IMR-90 (cell line): ENCODE measurements at regions not wholly inside any gene's neighbourhood (a gene's known extent, or its start where the extent isn't known, plus 50 kb on each side); places are given as distances from the start of the nearest gene placed in this dataset.
A peak's percentile ranks its signal among the peaks of the same experiment; 100 is the strongest.

Experiments
- ATAC-seq: fragments of 200-7000 bp; cut with Tn5 transposase; 2 replicates; pipeline ENCODE4 v1.9.1; 2020; ENCODE audit warnings: low read depth, mild to moderate bottlenecking, moderate library complexity
- BruUV-seq: library from RNA; stranded (reverse); fragments of 400-500 nt; replicated peaks from 2 replicates; lab custom pipeline; 2021; lab: Mats Ljungman, UMichigan
- CTCF ChIA-PET: fragments of 300-600 bp; formaldehyde crosslinking; extraction: SDS; loops from one replicate; lab custom pipeline; 2021; ENCODE audit warnings: antibody characterized with exemption; lab: Yijun Ruan, JAX
- POLR2A ChIA-PET: fragments of 300-600 bp; sonication (Branson Sonifier 250); formaldehyde crosslinking; loops from one replicate; lab custom pipeline; 2022; ENCODE audit warnings: antibody characterized with exemption; ENCODE audit not compliant: unreplicated experiment; lab: Charles Lee
- DNase-seq: peaks from one replicate; pipeline ENCODE4 v3.0.0; 2013
- H2AFZ ChIP-seq: replicated peaks from 2 replicates; pipeline ENCODE3; 2013; ENCODE audit warnings: low read length, mild to moderate bottlenecking; ENCODE audit not compliant: poor library complexity
- H2AK5ac ChIP-seq: 2 replicates; pipeline ENCODE4 v1.6.1; 2013; ENCODE audit warnings: low read depth, low read length, inconsistent platforms
- H2AK9ac ChIP-seq: replicated peaks from 2 replicates; pipeline ENCODE3; 2013; ENCODE audit warnings: mild to moderate bottlenecking, low read depth, low read length, moderate library complexity; ENCODE audit not compliant: poor library complexity
- H2BK120ac ChIP-seq: 2 replicates; pipeline ENCODE4 v1.6.1; 2013; ENCODE audit warnings: low read depth, low read length, inconsistent platforms
- H2BK15ac ChIP-seq: 3 replicates; pipeline ENCODE4 v1.6.1; 2013; ENCODE audit warnings: low read depth, low read length, inconsistent platforms
- H2BK20ac ChIP-seq: 2 replicates; pipeline ENCODE4 v1.6.1; 2013; ENCODE audit warnings: low read depth, mild to moderate bottlenecking, inconsistent platforms, low read length, moderate library complexity
- H2BK5ac ChIP-seq: 2 replicates; pipeline ENCODE4 v1.6.1; 2013; ENCODE audit warnings: mild to moderate bottlenecking, low read depth, low read length, inconsistent platforms; ENCODE audit not compliant: poor library complexity, severe bottlenecking
- H3K14ac ChIP-seq: replicated peaks from 2 replicates; pipeline ENCODE4 v1.6.1; 2013; ENCODE audit warnings: low read depth, low read length, inconsistent platforms
- H3K18ac ChIP-seq: 2 replicates; pipeline ENCODE4 v1.6.1; 2013; ENCODE audit warnings: low read depth, low read length, control low read depth
- H3K23ac ChIP-seq: 2 replicates; pipeline ENCODE4 v1.6.1; 2013; ENCODE audit warnings: low read depth, low read length, inconsistent platforms
- H3K27ac ChIP-seq: 2 replicates; pipeline ENCODE4 v1.5.1; 2013; ENCODE audit warnings: mild to moderate bottlenecking, control low read depth, low read length; ENCODE audit not compliant: insufficient read depth
- H3K27me3 ChIP-seq: 2 replicates; pipeline ENCODE4 v1.6.1; 2013; ENCODE audit warnings: low read length; ENCODE audit not compliant: control insufficient read depth, insufficient read depth
- H3K36me3 ChIP-seq: 2 replicates; pipeline ENCODE4 v1.6.1; 2013; ENCODE audit warnings: low read length, mixed read lengths; ENCODE audit not compliant: control insufficient read depth, insufficient read depth
- H3K4ac ChIP-seq: 2 replicates; pipeline ENCODE4 v1.6.1; 2013; ENCODE audit warnings: low read depth, low read length, inconsistent platforms
- H3K4me1 ChIP-seq: 2 replicates; pipeline ENCODE4 v1.6.1; 2013; ENCODE audit warnings: low read length, mixed read lengths; ENCODE audit not compliant: control insufficient read depth, insufficient read depth
- H3K4me2 ChIP-seq: 2 replicates; pipeline ENCODE4 v1.6.1; 2013; ENCODE audit warnings: low read depth, mild to moderate bottlenecking, control low read depth, low read length, moderate library complexity
- H3K4me3 ChIP-seq: 2 replicates; pipeline ENCODE4 v1.5.1; 2013; ENCODE audit warnings: low read depth, mild to moderate bottlenecking, control low read depth, low read length, moderate library complexity; ENCODE audit not compliant: insufficient read depth
- H3K56ac ChIP-seq: 2 replicates; pipeline ENCODE4 v1.6.1; 2013; ENCODE audit warnings: low read length, inconsistent platforms; ENCODE audit not compliant: insufficient read depth; ENCODE audit errors: extremely low read depth
- H3K79me1 ChIP-seq, 2 experiments: 2 replicates each; pipeline ENCODE4 v1.6.1; 2013; ENCODE audit warnings: low read length in 2 of 2, inconsistent platforms in 1 of 2, low read depth in 1 of 2
- H3K9ac ChIP-seq: 2 replicates; pipeline ENCODE4 v1.6.1; 2013; ENCODE audit warnings: low read depth, low read length, control low read depth
- H3K9me1 ChIP-seq: 2 replicates; pipeline ENCODE4 v1.6.1; 2013; ENCODE audit warnings: low read length, inconsistent platforms; ENCODE audit not compliant: insufficient read depth
- H3K9me3 ChIP-seq: 2 replicates; pipeline ENCODE4 v1.6.1; 2013; ENCODE audit warnings: low read length; ENCODE audit not compliant: control insufficient read depth, insufficient read depth
- H4K20me1 ChIP-seq: 2 replicates; pipeline ENCODE4 v1.6.1; 2013; ENCODE audit warnings: low read length, inconsistent platforms; ENCODE audit not compliant: insufficient read depth
- H4K5ac ChIP-seq: 2 replicates; pipeline ENCODE4 v1.6.1; 2013; ENCODE audit warnings: mild to moderate bottlenecking, low read depth, low read length, control low read depth
- H4K8ac ChIP-seq, 2 experiments: 2 replicates each; pipeline ENCODE4 v1.6.1; 2013; ENCODE audit warnings: low read depth in 2 of 2, low read length in 2 of 2, control low read depth in 1 of 2, inconsistent platforms in 1 of 2
- H4K91ac ChIP-seq: 2 replicates; pipeline ENCODE4 v1.6.1; 2013; ENCODE audit warnings: low read depth, low read length, inconsistent platforms; ENCODE audit not compliant: insufficient read depth
- BHLHE40 ChIP-seq: fragments of 150-350 bp; IDR thresholded peaks from 2 replicates; pipeline ENCODE4 v1.6.1; 2016; ENCODE audit warnings: mild to moderate bottlenecking, low read depth, low read length
- CEBPB ChIP-seq: IDR thresholded peaks from 2 replicates; pipeline ENCODE4 v1.6.1; 2012; ENCODE audit warnings: low read depth, low read length, improper control_type of control experiment
- CHD1 ChIP-seq: IDR thresholded peaks from 2 replicates; pipeline ENCODE4 v1.6.1; 2012; ENCODE audit warnings: low read depth, low read length, improper control_type of control experiment
- CTCF ChIP-seq: conservative IDR thresholded peaks from 2 replicates; pipeline ENCODE4 v1.5.1; 2012; ENCODE audit warnings: mild to moderate bottlenecking, low read depth, low read length, improper control_type of control experiment
- ELK1 ChIP-seq: fragments of 150-350 bp; IDR thresholded peaks from 2 replicates; pipeline ENCODE4 v1.6.1; 2016; ENCODE audit warnings: low read depth, mild to moderate bottlenecking, low read length, moderate library complexity, borderline replicate concordance
- FOS ChIP-seq: fragments of 150-350 bp; IDR thresholded peaks from 2 replicates; pipeline ENCODE4 v1.6.1; 2016; ENCODE audit warnings: low read depth, low read length
- MAFK ChIP-seq: IDR thresholded peaks from 2 replicates; pipeline ENCODE4 v1.6.1; 2012; ENCODE audit warnings: low read depth, low read length, improper control_type of control experiment
- MAZ ChIP-seq: IDR thresholded peaks from 2 replicates; pipeline ENCODE4 v1.6.1; 2012; ENCODE audit warnings: low read depth, mild to moderate bottlenecking, low read length, improper control_type of control experiment, moderate library complexity, borderline replicate concordance
- MXI1 ChIP-seq: IDR thresholded peaks from 2 replicates; pipeline ENCODE4 v1.6.1; 2012; ENCODE audit warnings: low read depth, mild to moderate bottlenecking, low read length, moderate library complexity, borderline replicate concordance
- NFE2L2 ChIP-seq: fragments of 150-350 bp; IDR thresholded peaks from 2 replicates; pipeline ENCODE4 v1.6.1; 2016; ENCODE audit warnings: low read depth, mild to moderate bottlenecking, low read length
- POLR2A ChIP-seq: IDR thresholded peaks from 2 replicates; pipeline ENCODE4 v1.6.1; 2012; ENCODE audit warnings: mild to moderate bottlenecking, low read depth, low read length
- RAD21 ChIP-seq: IDR thresholded peaks from 2 replicates; pipeline ENCODE4 v1.6.1; 2012; ENCODE audit warnings: low read length, improper control_type of control experiment
- RCOR1 ChIP-seq: IDR thresholded peaks from 2 replicates; pipeline ENCODE4 v1.6.1; 2012; ENCODE audit warnings: mild to moderate bottlenecking, low read length, improper control_type of control experiment; ENCODE audit not compliant: insufficient replicate concordance
- RFX5 ChIP-seq: IDR thresholded peaks from 2 replicates; pipeline ENCODE4 v1.8.0; 2012; ENCODE audit warnings: low read depth, mild to moderate bottlenecking, low read length, moderate library complexity
- SMC3 ChIP-seq: fragments of 150-350 bp; IDR thresholded peaks from 2 replicates; pipeline ENCODE4 v1.6.1; 2016; ENCODE audit warnings: low read depth, mild to moderate bottlenecking, antibody characterized with exemption, low read length, moderate library complexity
- USF2 ChIP-seq: fragments of 150-350 bp; IDR thresholded peaks from 2 replicates; pipeline ENCODE4 v1.6.1; 2017; ENCODE audit warnings: mild to moderate bottlenecking, antibody characterized with exemption, low read length, low read depth
- WGBS, 2 experiments: methylation state at CpG; one replicate each; pipeline versions ENCODE4 v1.1.5 to v1.1.7; 2013; ENCODE audit warnings: missing lambda C conversion rate in 2 of 2; ENCODE audit not compliant: insufficient read length in 1 of 2; ENCODE audit errors: extremely low coverage in 2 of 2; 5-methylcytosine and 5-hydroxymethylcytosine counted together
- dilution Hi-C: fragments of 300-500 bp; cut with HindIII; formaldehyde crosslinking; loops from one replicate; pipeline ENCODE4 v1.14.3; 2018; ENCODE audit warnings: low sequenced_read_pairs; ENCODE audit not compliant: unreplicated experiment
- in situ Hi-C: fragments of 300-500 bp; cut with MboI; formaldehyde crosslinking; loops from 3 replicates; pipeline ENCODE4 v1.14.3; 2019; ENCODE audit warnings: low sequenced_read_pairs, inconsistent platforms, mixed read lengths
- intact Hi-C: fragments of 100-400 bp; cut with micrococcal nuclease; formaldehyde crosslinking; loops from 2 replicates; pipeline ENCODE4 v1.10.0; 2022

- dilution Hi-C loops (no loop called here), intact Hi-C loops (no loop called here), in situ Hi-C loops (no loop called here)
- Histone ChIP-seq H3K4me3 (no peak overlapping the region), H3K9ac (no peak overlapping the region), H2AK5ac (no peak overlapping the region), H4K8ac (no peak overlapping the region), H3K18ac (no peak overlapping the region), H3K27me3 (no peaks in the 10 kb centered on the region), H3K27ac (no peak overlapping the region), H2BK15ac (no peak overlapping the region), H2BK5ac (no peak overlapping the region), H2BK120ac (no peak overlapping the region), H3K14ac (no peak overlapping the region), H3K4me1 (peaks cover 2% of the 10 kb centered on the region), H2AFZ (no peak overlapping the region), H3K56ac (no peak overlapping the region), H3K79me1 (no peaks in the 10 kb centered on the region), H3K9me3 (peaks cover 4% of the 10 kb centered on the region; the same call in 1 of the 2 replicates), H2AK9ac (peak overlapping the region; percentile 50), H3K36me3 (no peaks in the 10 kb centered on the region), H2BK20ac (no peak overlapping the region), H4K91ac (no peak overlapping the region), H4K5ac (no peak overlapping the region), H3K23ac (no peak overlapping the region), H3K9me1 (peaks cover 2% of the 10 kb centered on the region; the same call in 1 of the 2 replicates), H3K4me2 (no peak overlapping the region), H4K20me1 (no peaks in the 10 kb centered on the region), H3K4ac (no peak overlapping the region)
- ChIA-PET POLR2A (interaction anchor here (0.5 kb wide), 1 partner anchor 283 kb away, joined by 4 read pairs; no protein-coding TSS in a partner anchor), CTCF (no interaction called here)
- DNase-seq (peak; percentile 9), ATAC-seq (no peak)
- WGBS, 2 experiments, result 50% methylated on average over 1 of the region's 7 CpGs; no CpG with 5 or more reads in 1 of the 2 experiments
- TF ChIP-seq ELK1 (no peak), BHLHE40 (no peak), NFE2L2 (no peak), MXI1 (no peak), RAD21 (no peak), RCOR1 (no peak), MAZ (no peak), FOS (no peak), SMC3 (no peak), USF2 (no peak), CEBPB (no peak), CTCF (no peak), POLR2A (no peak), MAFK (no peak), CHD1 (no peak), RFX5 (no peak)
- BruUV-seq, result no TSS peak
Measured at GRCh38 chr17:14014657-14015056, 54.6 kb upstream of the COX10 start.
